Neural cell (in vitro differentiated cells): ENCODE measurements at regions not wholly inside any gene's neighbourhood (a gene's known extent, or its start where the extent isn't known, plus 50 kb on each side); places are given as distances from the start of the nearest gene placed in this dataset.

Source experiments
- CTCF ChIP-seq: fragments of 450-650 bp; IDR thresholded peaks from 2 replicates; pipeline ENCODE4 v1.5.1; 2014; ENCODE audit warnings: antibody characterized with exemption, mild to moderate bottlenecking, moderate library complexity; ENCODE audit not compliant: poor library complexity, severe bottlenecking
- EZH2 ChIP-seq: fragments of 200-600, 300-800 bp; shearing (Covaris generic), sonication (generic); IDR thresholded peaks from 2 replicates; pipeline ENCODE4 v1.6.1; 2014; ENCODE audit warnings: antibody characterized with exemption, low read length, borderline replicate concordance, mild to moderate bottlenecking; ENCODE audit not compliant: insufficient read depth, poor library complexity, severe bottlenecking
- MXI1 ChIP-seq: fragments of 450-650 bp; conservative IDR thresholded peaks from 2 replicates; pipeline ENCODE4 v1.6.1; 2014; ENCODE audit warnings: antibody characterized with exemption, mild to moderate bottlenecking; ENCODE audit not compliant: poor library complexity, severe bottlenecking
- REST ChIP-seq: IDR thresholded peaks from 2 replicates; pipeline ENCODE4 v1.6.1; 2012; ENCODE audit warnings: borderline replicate concordance

GRCh38 chr5:119752921-119753886 is 123.8 kb downstream of the FAM170A start:
- no peak for TF ChIP-seq CTCF
- TF ChIP-seq EZH2, result no peak
- no peak for TF ChIP-seq MXI1
- no peak for TF ChIP-seq REST
